ENCODE measurements at regions not wholly inside any gene's neighbourhood (a gene's known extent, or its start where the extent isn't known, plus 50 kb on each side); places are given as distances from the start of the nearest gene placed in this dataset.
"Not testable (repeated sequence)": the region's sequence is repeated elsewhere in the genome, so short reads cannot be mapped to it uniquely, and the experiment has no call there.

DNA sequence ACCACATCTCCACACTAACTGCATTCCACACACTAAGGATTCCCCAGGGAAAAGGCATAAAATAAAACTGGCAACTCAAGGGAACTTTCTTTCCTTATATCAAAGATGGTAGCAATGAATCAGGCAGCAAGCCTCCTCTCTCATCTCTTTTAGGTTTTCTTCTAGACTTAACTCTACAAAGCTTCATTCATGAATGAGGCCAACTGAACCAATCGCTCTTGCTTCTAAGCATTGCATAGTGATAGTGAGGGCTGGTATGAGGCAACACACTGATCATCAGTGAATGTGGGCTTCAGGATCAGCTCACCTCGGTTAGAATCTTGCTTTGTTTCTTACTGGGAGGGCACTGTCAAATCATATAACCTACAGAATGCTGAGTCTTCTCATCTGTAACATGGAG lies 1090.7 kb upstream of the MIR17HG start:
- H3K9me3 Mint-ChIP-seq = peaks cover 17% of the 10 kb centered on the region
- TF ChIP-seq, protein P1, sequence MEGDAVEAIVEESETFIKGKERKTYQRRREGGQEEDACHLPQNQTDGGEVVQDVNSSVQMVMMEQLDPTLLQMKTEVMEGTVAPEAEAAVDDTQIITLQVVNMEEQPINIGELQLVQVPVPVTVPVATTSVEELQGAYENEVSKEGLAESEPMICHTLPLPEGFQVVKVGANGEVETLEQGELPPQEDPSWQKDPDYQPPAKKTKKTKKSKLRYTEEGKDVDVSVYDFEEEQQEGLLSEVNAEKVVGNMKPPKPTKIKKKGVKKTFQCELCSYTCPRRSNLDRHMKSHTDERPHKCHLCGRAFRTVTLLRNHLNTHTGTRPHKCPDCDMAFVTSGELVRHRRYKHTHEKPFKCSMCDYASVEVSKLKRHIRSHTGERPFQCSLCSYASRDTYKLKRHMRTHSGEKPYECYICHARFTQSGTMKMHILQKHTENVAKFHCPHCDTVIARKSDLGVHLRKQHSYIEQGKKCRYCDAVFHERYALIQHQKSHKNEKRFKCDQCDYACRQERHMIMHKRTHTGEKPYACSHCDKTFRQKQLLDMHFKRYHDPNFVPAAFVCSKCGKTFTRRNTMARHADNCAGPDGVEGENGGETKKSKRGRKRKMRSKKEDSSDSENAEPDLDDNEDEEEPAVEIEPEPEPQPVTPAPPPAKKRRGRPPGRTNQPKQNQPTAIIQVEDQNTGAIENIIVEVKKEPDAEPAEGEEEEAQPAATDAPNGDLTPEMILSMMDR (conservative IDR thresholded peaks at IDR 0.05) = no peak
- H3K4me1 Mint-ChIP-seq = peaks cover 24% of the 10 kb centered on the region
- no peak overlapping the region for H3K27ac Mint-ChIP-seq (ENCODE audit: unreplicated experiment)
- H3K27me3 Mint-ChIP-seq (ENCODE audit: low read depth) = no peaks in the 10 kb centered on the region
- H3K4me3 Mint-ChIP-seq = no peak overlapping the region
- H3K36me3 Mint-ChIP-seq (ENCODE audit: low read depth) = peaks cover 9% of the 10 kb centered on the region
- DNase-seq (ENCODE audit: low read depth, low spot score) = no peak

DNA sequence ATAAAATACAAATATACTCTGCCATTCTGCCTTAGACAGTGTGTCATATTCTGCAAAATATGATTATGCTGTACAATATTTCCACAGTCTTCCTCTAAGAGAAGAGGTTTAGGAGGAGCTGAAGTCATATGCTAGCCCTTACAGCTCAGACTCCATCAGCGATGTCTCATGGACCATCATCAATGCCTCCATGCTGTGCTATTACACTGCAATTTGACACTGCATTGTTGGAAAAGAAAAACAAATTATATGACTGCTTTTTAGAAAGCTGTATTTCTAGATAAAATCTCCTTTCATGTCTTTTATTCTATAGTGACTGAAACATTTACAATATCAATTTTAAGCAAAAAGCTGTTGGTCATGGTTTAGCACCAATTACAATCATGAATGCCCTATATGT lies 1089.4 kb upstream of the MIR17HG start:
- TF ChIP-seq, protein P1 (conservative IDR thresholded peaks at IDR 0.05) = no peak
- H3K27ac Mint-ChIP-seq (ENCODE audit: unreplicated experiment) = no peak overlapping the region
- no peak overlapping the region for H3K4me3 Mint-ChIP-seq
- H3K4me1 Mint-ChIP-seq = peaks cover 24% of the 10 kb centered on the region
- peaks cover 5% of the 10 kb centered on the region for H3K36me3 Mint-ChIP-seq (ENCODE audit: low read depth)
- H3K9me3 Mint-ChIP-seq = peaks cover 17% of the 10 kb centered on the region
- no peak for DNase-seq (ENCODE audit: low read depth, low spot score)
- H3K27me3 Mint-ChIP-seq (ENCODE audit: low read depth) = no peaks in the 10 kb centered on the region

DNA sequence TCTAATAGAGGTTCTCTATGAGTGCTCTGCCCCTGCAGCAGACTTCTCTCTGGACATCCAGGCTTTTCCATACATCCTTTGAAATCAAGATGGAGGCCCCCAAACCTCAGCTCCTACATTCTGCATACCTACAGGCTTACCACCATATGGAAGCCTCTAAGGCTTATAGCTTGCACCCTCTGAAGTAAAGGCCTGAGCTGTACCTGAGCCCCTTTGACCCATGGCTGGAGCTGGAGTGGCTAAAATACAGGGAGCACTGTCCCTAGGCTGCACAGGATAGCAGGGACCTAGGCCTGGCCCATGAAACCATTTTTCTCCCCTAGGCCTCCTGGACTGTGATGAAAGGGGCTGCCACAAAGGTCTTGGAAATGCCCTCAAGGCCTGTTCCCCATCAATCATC lies 1086.1 kb upstream of the MIR17HG start:
- no peak for DNase-seq (ENCODE audit: low read depth, low spot score)
- Mint-ChIP-seq H3K36me3 (ENCODE audit: low read depth) (peaks cover 5% of the 10 kb centered on the region), H3K4me1 (peaks cover 29% of the 10 kb centered on the region), H3K27me3 (ENCODE audit: low read depth) (no peaks in the 10 kb centered on the region), H3K27ac (ENCODE audit: unreplicated experiment) (no peak overlapping the region), H3K4me3 (no peak overlapping the region), H3K9me3 (peaks cover 10% of the 10 kb centered on the region)
- TF ChIP-seq, protein P1 (conservative IDR thresholded peaks at IDR 0.05) = no peak

DNA sequence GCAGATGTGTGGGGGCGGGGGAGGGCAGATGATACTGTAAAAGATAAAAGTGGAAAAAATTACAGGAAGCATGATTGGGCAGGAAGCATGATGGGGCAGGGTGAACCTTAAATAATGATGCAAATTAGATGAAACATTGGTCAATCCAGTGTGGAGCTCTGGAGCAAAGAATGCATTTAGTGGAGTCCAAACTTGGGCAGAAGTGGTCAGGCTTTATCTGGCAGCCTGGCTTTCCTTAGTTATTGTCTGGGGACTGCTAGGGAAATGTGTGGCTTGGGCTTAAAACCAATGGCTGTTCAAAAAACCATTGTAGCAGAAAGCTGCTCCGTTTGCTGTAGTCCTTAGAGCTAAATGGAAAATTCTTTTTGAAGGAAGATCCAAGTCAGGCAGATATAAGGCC lies 1077.3 kb upstream of the MIR17HG start:
- Mint-ChIP-seq H3K4me3 (no peak overlapping the region), H3K9me3 (peaks cover 15% of the 10 kb centered on the region), H3K27me3 (ENCODE audit: low read depth) (no peaks in the 10 kb centered on the region), H3K36me3 (ENCODE audit: low read depth) (peaks cover 6% of the 10 kb centered on the region), H3K4me1 (peaks cover 12% of the 10 kb centered on the region), H3K27ac (ENCODE audit: unreplicated experiment) (no peak overlapping the region)
- TF ChIP-seq, protein P1 (conservative IDR thresholded peaks at IDR 0.05) = no peak
- no peak for DNase-seq (ENCODE audit: low read depth, low spot score)

DNA sequence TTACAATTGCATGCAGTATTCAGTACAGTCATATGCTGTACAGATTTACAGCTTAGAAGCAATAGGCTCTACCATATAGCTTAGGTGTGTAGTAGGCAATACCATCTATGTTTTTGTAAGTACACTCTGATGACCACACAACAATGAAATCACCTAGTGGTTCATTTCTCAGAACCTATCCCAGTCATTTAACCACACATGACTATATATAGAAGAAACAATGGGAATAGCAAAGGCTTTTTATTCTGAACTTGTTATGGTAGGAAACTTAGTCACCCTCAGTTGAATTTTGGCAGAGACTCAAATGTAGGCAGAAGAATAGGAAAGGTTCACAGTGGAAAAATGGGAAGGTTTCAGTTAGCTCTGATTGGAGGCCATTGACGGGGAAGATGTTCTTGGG lies 1075.1 kb upstream of the MIR17HG start:
- Mint-ChIP-seq H3K4me3 (no peak overlapping the region), H3K27ac (ENCODE audit: unreplicated experiment) (no peak overlapping the region), H3K27me3 (ENCODE audit: low read depth) (no peaks in the 10 kb centered on the region), H3K4me1 (peaks cover 8% of the 10 kb centered on the region), H3K36me3 (ENCODE audit: low read depth) (peaks cover 6% of the 10 kb centered on the region), H3K9me3 (peaks cover 15% of the 10 kb centered on the region)
- TF ChIP-seq, protein P1 (conservative IDR thresholded peaks at IDR 0.05) = no peak
- no peak for DNase-seq (ENCODE audit: low read depth, low spot score)

DNA sequence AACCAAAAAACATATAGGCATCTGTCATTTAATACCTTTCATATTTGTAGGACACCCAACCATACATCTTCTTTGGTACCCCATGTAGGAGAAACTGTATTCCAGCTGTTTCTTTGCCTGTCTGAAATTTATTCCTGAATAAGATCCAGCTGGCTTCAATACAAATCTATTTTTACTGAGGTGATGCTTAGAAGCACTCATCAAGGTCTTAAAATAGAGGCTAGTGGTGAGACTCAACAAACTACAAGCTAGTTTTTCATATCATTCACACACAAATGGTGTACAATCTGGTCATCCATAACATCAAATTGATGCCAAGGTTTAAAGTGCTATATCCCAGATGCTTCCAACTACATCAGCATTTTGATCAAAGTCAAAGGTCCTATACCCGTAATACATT lies 1071.3 kb upstream of the MIR17HG start:
- no peak for DNase-seq (ENCODE audit: low read depth, low spot score)
- TF ChIP-seq, protein P1 (conservative IDR thresholded peaks at IDR 0.05) = no peak
- Mint-ChIP-seq H3K9me3 (peaks cover 11% of the 10 kb centered on the region), H3K4me3 (no peak overlapping the region), H3K27ac (ENCODE audit: unreplicated experiment) (no peak overlapping the region), H3K4me1 (peaks cover under 1% of the 10 kb centered on the region), H3K36me3 (ENCODE audit: low read depth) (peaks cover 6% of the 10 kb centered on the region), H3K27me3 (ENCODE audit: low read depth) (no peaks in the 10 kb centered on the region)

DNA sequence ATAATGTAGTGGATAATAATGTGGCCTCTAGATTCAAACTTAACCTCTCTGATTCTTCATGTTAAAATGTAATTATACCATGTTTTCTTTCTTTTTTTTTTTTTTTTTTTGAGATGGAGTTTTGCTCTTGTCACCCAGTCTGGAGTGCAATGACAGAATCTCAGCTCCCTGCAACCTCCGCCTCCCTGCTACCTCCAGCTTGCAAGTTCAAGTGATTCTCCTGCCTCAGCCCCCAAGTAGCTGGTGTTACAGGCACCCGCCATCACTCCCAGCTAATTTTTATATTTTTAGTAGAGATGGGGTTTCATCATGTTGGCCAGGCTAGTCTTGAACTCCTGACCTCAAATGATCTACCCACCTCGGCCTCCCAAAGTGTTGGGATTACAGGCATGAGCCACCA lies 1069.3 kb upstream of the MIR17HG start:
- H3K4me1 Mint-ChIP-seq; H3K4me3 Mint-ChIP-seq; H3K36me3 Mint-ChIP-seq (ENCODE audit: low read depth); H3K9me3 Mint-ChIP-seq; H3K27me3 Mint-ChIP-seq (ENCODE audit: low read depth); DNase-seq (ENCODE audit: low read depth, low spot score); H3K27ac Mint-ChIP-seq (ENCODE audit: unreplicated experiment): not testable (repeated sequence)
